GM18499 (cell line): ENCODE measurements at regions not wholly inside any gene's neighbourhood (a gene's known extent, or its start where the extent isn't known, plus 50 kb on each side); places are given as distances from the start of the nearest gene placed in this dataset.

Source experiments
- ATAC-seq: cut with Tn5 transposase; IDR thresholded peaks from one replicate; pipeline ENCODE4 v1.9.1; 2021; ENCODE audit warnings: moderate number of reproducible peaks; ENCODE audit not compliant: insufficient read depth, unreplicated experiment

DNA sequence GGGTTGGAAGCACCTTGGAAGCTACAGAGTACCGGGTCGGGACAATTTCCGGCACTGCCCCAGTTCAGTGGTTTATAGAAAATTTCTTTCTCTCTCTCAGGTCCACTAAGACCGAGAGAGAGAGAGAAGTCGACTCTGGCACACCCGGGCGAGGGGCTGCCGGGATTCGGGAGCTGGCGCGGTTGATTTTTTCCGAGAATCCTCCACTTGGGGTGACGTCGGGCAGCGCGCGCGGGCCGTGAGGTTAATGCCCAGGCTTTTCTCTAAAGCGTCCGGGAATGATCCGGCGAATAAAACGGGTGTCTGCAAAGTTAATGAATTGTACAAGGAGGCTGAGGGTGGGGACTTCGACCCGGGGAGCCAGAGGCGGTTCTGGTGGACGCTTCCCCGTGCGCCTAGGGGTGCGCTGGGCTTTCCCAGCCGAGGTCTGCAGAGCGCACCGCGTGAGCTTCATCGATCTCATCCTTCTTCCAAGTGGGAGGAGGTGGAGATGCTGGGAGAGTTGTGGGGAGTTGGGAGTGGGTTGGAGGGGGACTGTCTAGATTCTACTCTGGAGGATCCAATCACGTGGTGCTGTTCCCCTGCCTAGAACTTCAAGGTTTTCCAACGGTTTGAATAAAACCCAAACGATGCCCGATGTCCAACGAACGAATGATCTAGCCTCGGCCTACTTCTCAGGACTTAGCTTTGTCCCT is 51.9 kb upstream of the TBX3 start:
- ATAC-seq: no peak

DNA sequence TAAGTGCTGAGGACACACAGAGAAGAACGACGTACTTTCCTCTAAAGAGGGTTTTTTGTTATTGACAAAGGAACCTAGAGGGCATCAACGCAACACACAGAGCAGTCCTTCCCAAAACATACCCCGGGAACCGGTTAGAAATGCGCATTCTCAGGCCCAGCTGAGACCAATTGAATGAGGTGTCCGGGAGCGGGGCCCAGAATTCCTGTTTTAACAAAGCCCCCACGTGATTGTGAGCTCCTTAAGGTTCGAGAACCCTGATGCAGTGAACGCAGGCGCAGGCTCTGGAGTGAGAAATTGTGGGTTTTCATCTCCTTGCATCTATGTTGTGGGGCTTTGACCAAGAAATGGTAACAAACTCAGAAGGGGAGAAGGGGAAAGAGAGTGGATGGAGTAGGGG is 51.0 kb upstream of the TBX3 start:
- ATAC-seq: no peak

DNA sequence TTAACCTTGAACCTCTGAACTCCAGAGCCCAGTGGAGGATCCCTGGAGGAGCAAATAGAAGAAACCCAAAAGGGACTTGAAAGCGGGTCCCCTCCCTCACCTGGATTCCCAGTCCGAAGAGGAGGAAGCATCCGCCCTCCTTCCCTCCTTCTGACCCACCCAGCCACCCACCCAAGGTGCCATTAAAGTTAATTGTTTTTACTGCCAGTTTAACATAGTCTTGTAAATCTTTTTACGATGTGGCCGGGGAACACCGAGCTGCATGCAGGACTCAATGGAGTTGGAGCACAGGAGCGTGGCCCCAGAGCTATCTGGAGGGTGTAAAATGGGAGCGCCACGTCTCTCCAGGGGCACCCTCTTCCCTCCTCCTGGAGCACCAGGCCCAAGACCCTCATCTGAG is 49.9 kb upstream of the TBX3 start:
- ATAC-seq: no peak
